GM23338 (cell line): ENCODE measurements at regions not wholly inside any gene's neighbourhood (a gene's known extent, or its start where the extent isn't known, plus 50 kb on each side); places are given as distances from the start of the nearest gene placed in this dataset.

Experiments used
- ATAC-seq: fragments of 200-7000 bp; cut with Tn5 transposase; 3 replicates; pipeline ENCODE4 v1.9.1; 2020
- DNase-seq: peaks from one replicate; pipeline ENCODE4 v3.0.0-alpha.2; 2015; ENCODE audit warnings: low spot score
- H2AFZ ChIP-seq: fragments of 200-600 bp; sonication (generic); 2 replicates; pipeline ENCODE4 v1.8.0; 2016; ENCODE audit warnings: antibody characterized with exemption, mild to moderate bottlenecking, moderate library complexity
- H3F3A ChIP-seq: fragments of 200-600 bp; sonication (generic); replicated peaks from 2 replicates; pipeline ENCODE4 v1.8.0; 2017; ENCODE audit warnings: antibody characterized with exemption, mixed run types, low read depth
- H3K27ac ChIP-seq: fragments of 200-600 bp; sonication (generic); 2 replicates; pipeline ENCODE4 v1.6.1; 2016; ENCODE audit warnings: low read depth
- H3K27me3 ChIP-seq: fragments of 200-600 bp; sonication (generic); 2 replicates; pipeline ENCODE4 v1.8.0; 2016; ENCODE audit warnings: mild to moderate bottlenecking, mixed run types, moderate library complexity; ENCODE audit not compliant: insufficient read depth
- H3K36me3 ChIP-seq: fragments of 200-600 bp; sonication (generic); 2 replicates; pipeline ENCODE4 v1.8.0; 2016; ENCODE audit warnings: mild to moderate bottlenecking; ENCODE audit not compliant: insufficient read depth
- H3K4me1 ChIP-seq: fragments of 200-600 bp; sonication (generic); 2 replicates; pipeline ENCODE4 v1.8.0; 2016; ENCODE audit warnings: mild to moderate bottlenecking, moderate library complexity; ENCODE audit not compliant: insufficient read depth
- H3K4me2 ChIP-seq: fragments of 200-600 bp; sonication (generic); 2 replicates; pipeline ENCODE4 v1.7.1; 2017; ENCODE audit warnings: mixed run types
- H3K4me3 ChIP-seq: fragments of 200-600 bp; sonication (generic); 2 replicates; pipeline ENCODE4 v1.6.1; 2016; ENCODE audit warnings: mixed run types
- H3K79me2 ChIP-seq: fragments of 200-600 bp; sonication (generic); replicated peaks from 2 replicates; pipeline ENCODE4 v1.8.0; 2017; ENCODE audit warnings: mild to moderate bottlenecking; ENCODE audit not compliant: insufficient read depth
- H3K9me2 ChIP-seq: fragments of 200-600 bp; sonication (generic); 2 replicates; pipeline ENCODE4 v1.8.0; 2017; ENCODE audit not compliant: insufficient read depth
- H4K20me1 ChIP-seq: fragments of 200-600 bp; sonication (generic); replicated peaks from 2 replicates; pipeline ENCODE4 v1.8.0; 2017; ENCODE audit warnings: mild to moderate bottlenecking; ENCODE audit not compliant: insufficient read depth
- H3K27ac Mint-ChIP-seq: 2 replicates; pipeline ENCODE4 v1.8.0; 2020; ENCODE audit warnings: inconsistent platforms, mild to moderate bottlenecking, moderate library complexity, mixed read lengths
- H3K27me3 Mint-ChIP-seq: 3 replicates; pipeline ENCODE4 v1.8.0; 2022; ENCODE audit warnings: low read depth, mild to moderate bottlenecking, moderate library complexity, mixed read lengths, inconsistent platforms; ENCODE audit not compliant: insufficient read depth, poor library complexity
- H3K36me3 Mint-ChIP-seq: 3 replicates; pipeline ENCODE4 v1.8.0; 2021; ENCODE audit warnings: low read depth, mild to moderate bottlenecking, inconsistent platforms, moderate library complexity, mixed read lengths
- H3K4me1 Mint-ChIP-seq: 3 replicates; pipeline ENCODE4 v1.8.0; 2020; ENCODE audit warnings: mild to moderate bottlenecking, inconsistent platforms, mixed read lengths
- H3K4me3 Mint-ChIP-seq: 3 replicates; pipeline ENCODE4 v1.8.0; 2021; ENCODE audit warnings: moderate library complexity, mild to moderate bottlenecking, inconsistent platforms, mixed read lengths
- H3K9me3 Mint-ChIP-seq: 3 replicates; pipeline ENCODE4 v1.8.0; 2020; ENCODE audit warnings: moderate library complexity, mild to moderate bottlenecking, inconsistent platforms, mixed read lengths
- CREB1 ChIP-seq: fragments of 250-450 bp; sonication (Bioruptor Pico); IDR thresholded peaks from 2 replicates; pipeline ENCODE4 v1.5.0; 2020; ENCODE audit warnings: low read depth, mild to moderate bottlenecking, moderate library complexity
- CTCF ChIP-seq, 2 experiments: fragments of 200-600 bp in 1 of 2; sonication (generic) in 1 of 2; conservative IDR thresholded peaks; 2 replicates each; pipeline versions ENCODE4 v1.5.1 to v1.6.1; 2016 to 2017; ENCODE audit warnings: antibody characterized with exemption in 2 of 2, low read depth in 2 of 2, mild to moderate bottlenecking in 2 of 2, moderate library complexity in 1 of 2
- ETS1 ChIP-seq: IDR thresholded peaks from 2 replicates; pipeline ENCODE4 v1.6.1; 2016; ENCODE audit warnings: antibody characterized with exemption
- EZH2 ChIP-seq: fragments of 200-600 bp; sonication (generic); IDR thresholded peaks from one replicate; pipeline ENCODE4 v1.8.0; 2017; ENCODE audit warnings: antibody characterized with exemption, mild to moderate bottlenecking, low read depth; ENCODE audit not compliant: unreplicated experiment
- EZH2phosphoT487 ChIP-seq: fragments of 200-600 bp; sonication (generic); IDR thresholded peaks from one replicate; pipeline ENCODE4 v1.8.1; 2018; ENCODE audit warnings: antibody characterized with exemption; ENCODE audit not compliant: unreplicated experiment
- JUNB ChIP-seq: IDR thresholded peaks from one replicate; pipeline ENCODE4 v1.6.1; 2016; ENCODE audit warnings: antibody characterized with exemption; ENCODE audit not compliant: unreplicated experiment
- NANOG ChIP-seq: IDR thresholded peaks from 2 replicates; pipeline ENCODE4 v1.6.1; 2016; ENCODE audit warnings: antibody characterized with exemption, borderline replicate concordance
- POLR2AphosphoS5 ChIP-seq: IDR thresholded peaks from 2 replicates; pipeline ENCODE4 v1.6.1; 2016; ENCODE audit warnings: antibody characterized with exemption, low read depth
- REST ChIP-seq: IDR thresholded peaks from one replicate; pipeline ENCODE4 v1.6.1; 2018; ENCODE audit warnings: antibody characterized with exemption; ENCODE audit not compliant: unreplicated experiment
- STAT1 ChIP-seq: IDR thresholded peaks from one replicate; pipeline ENCODE4 v1.6.1; 2016; ENCODE audit warnings: antibody characterized with exemption; ENCODE audit not compliant: unreplicated experiment
- ZNF114 ChIP-seq: fragments of 250-450 bp; sonication (Bioruptor Pico); IDR thresholded peaks from 2 replicates; pipeline ENCODE4 v1.5.0; 2020; ENCODE audit warnings: mild to moderate bottlenecking, moderate library complexity
- ZNF331 ChIP-seq: fragments of 250-450 bp; sonication (Bioruptor Pico); IDR thresholded peaks from 2 replicates; pipeline ENCODE4 v1.5.0; 2020; ENCODE audit warnings: low read depth, mild to moderate bottlenecking, moderate library complexity
- ZNF462 ChIP-seq: fragments of 250-450 bp; sonication (Bioruptor Pico); IDR thresholded peaks from 2 replicates; pipeline ENCODE4 v1.5.0; 2020; ENCODE audit warnings: mild to moderate bottlenecking, moderate library complexity

GRCh38 chr18:77676910-77677309 is 427.3 kb downstream of the GALR1 start:
- H3K27ac ChIP-seq: peak overlapping the region; percentile 45; the same call in 1 of the 2 replicates
- Mint-ChIP-seq H3K36me3 (no peaks in the 10 kb centered on the region), H3K9me3 (no peaks in the 10 kb centered on the region), H3K27ac (peak overlapping the region; percentile 74; the same call in 1 of the 2 replicates), H3K27me3 (peaks cover 3% of the 10 kb centered on the region), H3K4me1 (peaks cover 20% of the 10 kb centered on the region), H3K4me3 (peak overlapping the region; percentile 15; the same call in 2 of the 3 replicates)
- H4K20me1 ChIP-seq: no peaks in the 10 kb centered on the region
- TF ChIP-seq JUNB (no peak), EZH2 (no peak), STAT1 (no peak), ZNF462 (no peak), POLR2AphosphoS5 (no peak), EZH2phosphoT487 (no peak), ZNF114 (CRISPR knock-in tag) (no peak), ETS1 (no peak), NANOG (no peak), ZNF331 (no peak), REST (no peak), CTCF (conservative IDR thresholded peaks at IDR 0.05; ENCODE audit: low read depth in 2 of 2) (no peak), CREB1 (CRISPR knock-in tag) (no peak)
- no peaks in the 10 kb centered on the region for H3F3A ChIP-seq
- H3K79me2 ChIP-seq: no peaks in the 10 kb centered on the region
- H2AFZ ChIP-seq: peak overlapping the region; percentile 50; the same call in 1 of the 2 replicates
- no peaks in the 10 kb centered on the region for H3K9me2 ChIP-seq
- H3K4me1 ChIP-seq: peaks cover 12% of the 10 kb centered on the region
- peak overlapping the region; percentile 71 for H3K4me2 ChIP-seq
- no peaks in the 10 kb centered on the region for H3K36me3 ChIP-seq
- no peaks in the 10 kb centered on the region for H3K27me3 ChIP-seq
- H3K4me3 ChIP-seq: 0 out of 2 replicates have a peak overlapping the region, but pooled peaks have one; percentile 9
- DNase-seq (peak; percentile 59), ATAC-seq (peak; percentile 89)
